ENCODE measurements at regions not wholly inside any gene's neighbourhood (a gene's known extent, or its start where the extent isn't known, plus 50 kb on each side); places are given as distances from the start of the nearest gene placed in this dataset.

GRCh38 chr19:5403968-5404640 is 51.1 kb upstream of the ZNRF4 start:
- Histone ChIP-seq H3K27me3 (ENCODE audit: control insufficient read depth, insufficient read depth, low read length) (no peaks in the 10 kb centered on the region), H2AFZ (ENCODE audit: low read length) (no peak overlapping the region), H3K9me3 (ENCODE audit: control insufficient read depth, insufficient read depth, low read depth, low read length) (no peaks in the 10 kb centered on the region), H3K4me1 (ENCODE audit: control insufficient read depth, extremely low read depth, insufficient read depth, low read length) (no peaks in the 10 kb centered on the region), H3K27ac (ENCODE audit: insufficient read depth, low read length) (no peak overlapping the region), H3K79me2 (ENCODE audit: control insufficient read depth, insufficient read depth, low read length) (no peaks in the 10 kb centered on the region), H3K9ac (ENCODE audit: insufficient read depth, low read length) (no peak overlapping the region), H4K20me1 (ENCODE audit: control insufficient read depth, extremely low read depth, insufficient read depth, low read length) (no peaks in the 10 kb centered on the region), H3K36me3 (ENCODE audit: control insufficient read depth, insufficient read depth, low read length) (no peaks in the 10 kb centered on the region), H3K4me2 (ENCODE audit: extremely low read depth, insufficient read depth, low read length) (no peak overlapping the region), H3K4me3 (replicated peaks in 1 of 4; ENCODE audit: control extremely low read depth in 1 of 4, insufficient read depth in 1 of 4, low read depth in 3 of 4, low read length in 4 of 4) (no peak overlapping the region)
- peak; percentile 79 to 83 for DNase-seq (ENCODE audit: low read depth in 2 of 2)
- TF ChIP-seq EZH2 (IDR thresholded peaks at IDR 0.05; ENCODE audit: low read length, missing control alignments) (no peak), CTCF (conservative IDR thresholded peaks at IDR 0.05 in 1 of 2, IDR thresholded peaks at IDR 0.05 in 1 of 2; ENCODE audit: low read depth in 1 of 2, low read length in 2 of 2) (no peak)
